OCI-LY3 (cell line): ENCODE measurements at regions not wholly inside any gene's neighbourhood (a gene's known extent, or its start where the extent isn't known, plus 50 kb on each side); places are given as distances from the start of the nearest gene placed in this dataset.

Experiments
- H2AFZ ChIP-seq: fragments of 200-600, 300-600 bp; shearing (Covaris generic); 2 replicates; pipeline ENCODE4 v1.6.0; 2014; ENCODE audit warnings: antibody characterized with exemption, low read depth, low read length
- H3K27ac ChIP-seq: fragments of 200-600, 300-600 bp; sonication (generic); 2 replicates; pipeline ENCODE4 v1.5.1; 2014; ENCODE audit warnings: mild to moderate bottlenecking, low read length, moderate library complexity, mixed read lengths
- H3K27me3 ChIP-seq: fragments of 200-600, 300-600 bp; sonication (generic); 2 replicates; pipeline ENCODE4 v1.6.1; 2014; ENCODE audit warnings: low read depth, low read length, mixed read lengths
- H3K36me3 ChIP-seq: fragments of 200-600, 300-600 bp; sonication (generic); replicated peaks from 2 replicates; pipeline ENCODE3; 2014; ENCODE audit warnings: low read depth, low read length, mixed read lengths
- H3K4me1 ChIP-seq: fragments of 300-600, 200-600 bp; sonication (generic); 2 replicates; pipeline ENCODE4 v1.6.1; 2014; ENCODE audit warnings: low read length, mixed read lengths
- H3K4me2 ChIP-seq: fragments of 200-600, 300-600 bp; sonication (generic); 2 replicates; pipeline ENCODE4 v1.6.1; 2014; ENCODE audit warnings: low read length, mixed read lengths
- H3K4me3 ChIP-seq: fragments of 300-600, 200-600 bp; sonication (generic); 2 replicates; pipeline ENCODE4 v1.5.1; 2014; ENCODE audit warnings: antibody characterized with exemption, mild to moderate bottlenecking, low read length, moderate library complexity
- H3K79me2 ChIP-seq: fragments of 300-600, 200-600 bp; shearing (Covaris generic); 2 replicates; pipeline ENCODE4 v1.6.1; 2014; ENCODE audit warnings: mild to moderate bottlenecking, low read length, mixed read lengths
- H3K9ac ChIP-seq: fragments of 300-600, 200-600 bp; shearing (Covaris generic); 2 replicates; pipeline ENCODE4 v1.6.0; 2014; ENCODE audit warnings: mild to moderate bottlenecking, low read length, moderate library complexity
- H3K9me3 ChIP-seq: fragments of 200-600, 300-600 bp; shearing (Covaris generic); 2 replicates; pipeline ENCODE4 v1.6.1; 2014; ENCODE audit warnings: low read length, mixed read lengths; ENCODE audit not compliant: insufficient read depth
- H4K20me1 ChIP-seq: fragments of 200-600, 300-600 bp; sonication (generic); 2 replicates; pipeline ENCODE4 v1.6.1; 2016; ENCODE audit warnings: low read length, mixed read lengths; ENCODE audit not compliant: insufficient read depth
- EZH2phosphoT487 ChIP-seq: fragments of 200-600 bp; shearing (Covaris generic); IDR thresholded peaks from 2 replicates; pipeline ENCODE4 v1.6.1; 2018; ENCODE audit warnings: antibody characterized with exemption, mixed run types, low read depth
- TF ChIP-seq, protein P1 (sequence below): fragments of 200-600, 300-600 bp; sonication (generic); IDR thresholded peaks from 2 replicates; pipeline ENCODE4 v1.5.1; 2014; ENCODE audit warnings: antibody characterized with exemption, low read length, low read depth

DNA sequence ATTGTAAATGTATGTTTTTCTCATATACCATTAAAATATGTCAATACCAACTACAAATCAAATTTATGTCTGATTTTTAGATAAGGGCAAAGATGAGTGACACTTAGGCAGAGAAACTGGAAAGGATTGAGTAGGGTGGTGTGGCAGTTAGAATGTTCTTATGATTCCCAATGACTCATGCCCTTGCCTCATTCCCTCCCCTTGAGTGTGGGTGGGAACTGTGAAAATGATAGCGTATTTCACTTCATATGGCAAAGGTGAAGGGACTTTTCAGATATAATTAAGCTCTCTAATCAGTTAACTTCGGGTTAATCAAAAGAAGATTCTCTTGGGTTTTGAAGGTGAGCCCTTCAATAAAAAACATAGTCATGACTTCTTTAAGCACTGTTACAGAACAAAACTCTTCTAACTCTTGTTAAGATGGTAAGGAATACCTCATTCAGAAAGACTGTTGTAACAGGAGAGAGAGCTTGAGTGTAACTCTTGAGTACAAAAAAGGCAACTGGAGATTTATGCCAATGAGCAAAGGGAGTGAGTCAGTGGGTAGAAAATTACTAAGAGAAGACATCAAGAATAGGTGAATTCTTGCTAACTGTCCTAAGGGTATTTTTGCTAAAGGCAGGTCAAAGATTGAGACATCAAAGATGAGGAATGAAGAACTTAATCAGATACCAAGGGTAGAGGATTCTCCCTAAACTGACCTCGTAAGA lies 329.5 kb downstream of the KCTD8 start:
- Histone ChIP-seq H3K9me3 (no peaks in the 10 kb centered on the region), H3K4me2 (no peak overlapping the region), H2AFZ (no peak overlapping the region), H3K4me3 (no peak overlapping the region), H3K27ac (no peak overlapping the region), H3K36me3 (no peaks in the 10 kb centered on the region), H3K79me2 (no peaks in the 10 kb centered on the region), H3K4me1 (no peaks in the 10 kb centered on the region), H3K9ac (no peak overlapping the region), H3K27me3 (no peaks in the 10 kb centered on the region), H4K20me1 (no peaks in the 10 kb centered on the region)
- no peak for TF ChIP-seq EZH2phosphoT487
- TF ChIP-seq, protein P1, sequence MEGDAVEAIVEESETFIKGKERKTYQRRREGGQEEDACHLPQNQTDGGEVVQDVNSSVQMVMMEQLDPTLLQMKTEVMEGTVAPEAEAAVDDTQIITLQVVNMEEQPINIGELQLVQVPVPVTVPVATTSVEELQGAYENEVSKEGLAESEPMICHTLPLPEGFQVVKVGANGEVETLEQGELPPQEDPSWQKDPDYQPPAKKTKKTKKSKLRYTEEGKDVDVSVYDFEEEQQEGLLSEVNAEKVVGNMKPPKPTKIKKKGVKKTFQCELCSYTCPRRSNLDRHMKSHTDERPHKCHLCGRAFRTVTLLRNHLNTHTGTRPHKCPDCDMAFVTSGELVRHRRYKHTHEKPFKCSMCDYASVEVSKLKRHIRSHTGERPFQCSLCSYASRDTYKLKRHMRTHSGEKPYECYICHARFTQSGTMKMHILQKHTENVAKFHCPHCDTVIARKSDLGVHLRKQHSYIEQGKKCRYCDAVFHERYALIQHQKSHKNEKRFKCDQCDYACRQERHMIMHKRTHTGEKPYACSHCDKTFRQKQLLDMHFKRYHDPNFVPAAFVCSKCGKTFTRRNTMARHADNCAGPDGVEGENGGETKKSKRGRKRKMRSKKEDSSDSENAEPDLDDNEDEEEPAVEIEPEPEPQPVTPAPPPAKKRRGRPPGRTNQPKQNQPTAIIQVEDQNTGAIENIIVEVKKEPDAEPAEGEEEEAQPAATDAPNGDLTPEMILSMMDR, result no peak

DNA sequence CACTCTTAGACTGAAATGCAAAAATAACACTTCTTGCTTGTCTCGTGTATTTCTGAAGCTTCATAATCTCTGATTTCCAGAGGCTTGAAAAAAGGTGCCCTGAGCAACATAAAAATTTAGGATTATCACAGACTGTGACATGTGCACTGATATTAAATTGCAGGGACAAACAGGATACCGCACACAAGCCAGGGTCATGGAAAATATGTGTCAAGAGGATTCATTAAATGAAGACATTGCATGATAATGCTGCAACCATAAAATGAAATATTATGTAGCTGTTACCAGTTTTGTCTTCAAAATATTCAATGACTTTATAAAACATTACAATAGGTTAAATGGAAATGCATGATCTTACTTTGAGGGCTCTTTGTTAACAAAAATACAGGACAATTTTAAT lies 328.0 kb downstream of the KCTD8 start:
- H3K4me3 ChIP-seq, result no peak overlapping the region
- no peak overlapping the region for H3K27ac ChIP-seq
- H3K4me1 ChIP-seq, result no peaks in the 10 kb centered on the region
- H4K20me1 ChIP-seq, result no peaks in the 10 kb centered on the region
- H3K27me3 ChIP-seq, result no peaks in the 10 kb centered on the region
- no peaks in the 10 kb centered on the region for H3K9me3 ChIP-seq
- TF ChIP-seq EZH2phosphoT487, result no peak
- TF ChIP-seq, protein P1, result no peak
- H3K4me2 ChIP-seq, result no peak overlapping the region
- no peak overlapping the region for H3K9ac ChIP-seq
- H3K79me2 ChIP-seq, result no peaks in the 10 kb centered on the region
- no peak overlapping the region for H2AFZ ChIP-seq
- no peaks in the 10 kb centered on the region for H3K36me3 ChIP-seq

DNA sequence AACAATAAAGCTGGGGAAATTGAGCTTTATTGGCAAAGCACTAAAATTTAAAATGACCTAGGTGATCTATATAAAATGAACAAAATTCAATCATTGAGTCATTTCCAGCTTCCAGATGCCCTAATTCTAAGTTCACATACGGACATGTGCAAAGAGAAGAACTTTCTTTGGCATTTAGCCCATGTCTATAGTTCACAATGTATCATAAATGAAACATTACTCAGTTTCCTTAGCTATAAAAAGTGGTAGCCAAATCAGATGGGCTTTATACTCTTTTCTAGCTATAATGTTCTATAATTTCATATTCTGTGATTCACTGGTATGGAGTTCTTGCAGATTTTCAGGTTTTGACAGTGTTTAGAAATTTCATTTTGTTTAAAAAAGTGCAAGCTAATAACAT lies 327.4 kb downstream of the KCTD8 start:
- Histone ChIP-seq H3K4me1 (no peaks in the 10 kb centered on the region), H3K9ac (no peak overlapping the region), H3K27me3 (no peaks in the 10 kb centered on the region), H3K4me3 (no peak overlapping the region), H3K36me3 (no peaks in the 10 kb centered on the region), H3K9me3 (no peaks in the 10 kb centered on the region), H3K27ac (no peak overlapping the region), H3K4me2 (no peak overlapping the region), H3K79me2 (no peaks in the 10 kb centered on the region), H4K20me1 (no peaks in the 10 kb centered on the region), H2AFZ (no peak overlapping the region)
- TF ChIP-seq, protein P1, result no peak
- TF ChIP-seq EZH2phosphoT487, result no peak
